ENCODE measurements at regions not wholly inside any gene's neighbourhood (a gene's known extent, or its start where the extent isn't known, plus 50 kb on each side); places are given as distances from the start of the nearest gene placed in this dataset.

GRCh38 chr3:148540266-148540665 lies 157.4 kb upstream of the AGTR1 start:
- H3K36me3 ChIP-seq, result no peaks in the 10 kb centered on the region
- H3K27me3 ChIP-seq, result no peaks in the 10 kb centered on the region
- no peak for DNase-seq (ENCODE audit: low spot score in 2 of 2)
- no peaks in the 10 kb centered on the region for H3K9me3 ChIP-seq
- TF ChIP-seq POLR2AphosphoS5 (IDR thresholded peaks at IDR 0.05) (no peak), CTCF (IDR thresholded peaks at IDR 0.05) (no peak)
- intact Hi-C loops (cut with DNase I; ENCODE audit: low total_unique reads), result no loop called here
- H3K4me3 ChIP-seq, result no peak overlapping the region
- no peak overlapping the region for H3K27ac ChIP-seq
- H3K4me1 ChIP-seq, result no peaks in the 10 kb centered on the region

GRCh38 chr3:148540851-148541250 lies 156.9 kb upstream of the AGTR1 start:
- Histone ChIP-seq H3K36me3 (no peaks in the 10 kb centered on the region), H3K4me3 (no peak overlapping the region), H3K9me3 (no peaks in the 10 kb centered on the region), H3K27me3 (no peaks in the 10 kb centered on the region), H3K4me1 (no peaks in the 10 kb centered on the region), H3K27ac (no peak overlapping the region)
- intact Hi-C loops (cut with DNase I; ENCODE audit: low total_unique reads), result no loop called here
- TF ChIP-seq POLR2A (IDR thresholded peaks at IDR 0.05) (no peak), POLR2AphosphoS5 (IDR thresholded peaks at IDR 0.05) (no peak), CTCF (IDR thresholded peaks at IDR 0.05) (no peak)
- DNase-seq (ENCODE audit: low spot score in 2 of 2), result no peak

GRCh38 chr3:148546959-148547358 lies 150.7 kb upstream of the AGTR1 start:
- H3K27ac ChIP-seq, result no peak overlapping the region
- DNase-seq (ENCODE audit: low spot score in 2 of 2), result no peak
- peaks cover 0 to 4% of the 10 kb centered on the region in 2 donors for H3K9me3 ChIP-seq
- no peak for TF ChIP-seq POLR2AphosphoS5 (IDR thresholded peaks at IDR 0.05)
- TF ChIP-seq CTCF (IDR thresholded peaks at IDR 0.05), result no peak
- no peak for TF ChIP-seq POLR2A (IDR thresholded peaks at IDR 0.05)
- H3K27me3 ChIP-seq, result no peaks in the 10 kb centered on the region
- H3K4me3 ChIP-seq, result no peak overlapping the region
- H3K36me3 ChIP-seq, result no peaks in the 10 kb centered on the region
- intact Hi-C loops (cut with DNase I; ENCODE audit: low total_unique reads), result no loop called here
- no peaks in the 10 kb centered on the region for H3K4me1 ChIP-seq

- H3K9me3 ChIP-seq, result peaks cover 0 to 4% of the 10 kb centered on the region in 2 donors
- no peaks in the 10 kb centered on the region for H3K36me3 ChIP-seq
- H3K27me3 ChIP-seq, result no peaks in the 10 kb centered on the region
- H3K4me1 ChIP-seq, result no peaks in the 10 kb centered on the region
- no peak overlapping the region for H3K4me3 ChIP-seq
- DNase-seq (ENCODE audit: low spot score in 2 of 2), result no peak
- TF ChIP-seq CTCF (IDR thresholded peaks at IDR 0.05), result no peak
- no peak for TF ChIP-seq POLR2AphosphoS5 (IDR thresholded peaks at IDR 0.05)
- no peak for TF ChIP-seq POLR2A (IDR thresholded peaks at IDR 0.05)
- intact Hi-C loops (cut with DNase I; ENCODE audit: low total_unique reads), result no loop called here
- H3K27ac ChIP-seq, result no peak overlapping the region
Measured at GRCh38 chr3:148551767-148552260, 145.9 kb upstream of the AGTR1 start.

GRCh38 chr3:148554367-148554766 lies 143.3 kb upstream of the AGTR1 start:
- Histone ChIP-seq H3K9me3 (peaks cover 0 to 4% of the 10 kb centered on the region in 2 donors), H3K27ac (no peak overlapping the region), H3K4me1 (no peaks in the 10 kb centered on the region), H3K27me3 (no peaks in the 10 kb centered on the region), H3K4me3 (no peak overlapping the region), H3K36me3 (no peaks in the 10 kb centered on the region)
- intact Hi-C loops (cut with DNase I; ENCODE audit: low total_unique reads), result no loop called here
- no peak for DNase-seq (ENCODE audit: low spot score in 2 of 2)
- TF ChIP-seq POLR2A (IDR thresholded peaks at IDR 0.05) (no peak), POLR2AphosphoS5 (IDR thresholded peaks at IDR 0.05) (no peak), CTCF (IDR thresholded peaks at IDR 0.05) (no peak)

Data from breast epithelium (tissue), 4 donors.